Liver (tissue), 8 donors: ENCODE measurements at regions not wholly inside any gene's neighbourhood (a gene's known extent, or its start where the extent isn't known, plus 50 kb on each side); places are given as distances from the start of the nearest gene placed in this dataset.

Source experiments
- DNase-seq: peaks from one replicate; pipeline ENCODE4 v3.0.0-alpha.2; 2017; ENCODE audit warnings: low spot score
- H3K27ac ChIP-seq, 2 donors: one replicate each; pipeline ENCODE4 v1.7.0; 2013; ENCODE audit warnings: inconsistent platforms in 2 of 2, low read length in 2 of 2, control low read depth in 1 of 2, low read depth in 1 of 2, mild to moderate bottlenecking in 1 of 2
- H3K27me3 ChIP-seq, 4 donors: one replicate each; pipeline versions ENCODE4 v1.6.1 to v1.7.0; 2013; ENCODE audit warnings: low read length in 3 of 4, inconsistent platforms in 1 of 4, mild to moderate bottlenecking in 1 of 4, moderate library complexity in 1 of 4; ENCODE audit not compliant: control insufficient read depth in 4 of 4, insufficient read depth in 4 of 4
- H3K36me3 ChIP-seq, 4 donors: one replicate each; pipeline versions ENCODE4 v1.6.1 to v1.7.0; 2013; ENCODE audit warnings: low read length in 3 of 4, mild to moderate bottlenecking in 3 of 4, low read depth in 1 of 4, moderate library complexity in 1 of 4; ENCODE audit not compliant: control insufficient read depth in 4 of 4, insufficient read depth in 3 of 4
- H3K4me1 ChIP-seq, 4 donors: one replicate each; pipeline versions ENCODE4 v1.6.1 to v1.7.0; 2013; ENCODE audit warnings: low read length in 3 of 4, mild to moderate bottlenecking in 3 of 4, moderate library complexity in 1 of 4; ENCODE audit not compliant: control insufficient read depth in 4 of 4, insufficient read depth in 4 of 4
- H3K4me3 ChIP-seq, 3 donors: one replicate each; pipeline versions ENCODE4 v1.6.1 to v1.7.0; 2013; ENCODE audit warnings: low read length in 3 of 3, control low read depth in 1 of 3, low read depth in 1 of 3, mild to moderate bottlenecking in 1 of 3
- H3K9ac ChIP-seq, 2 donors: one replicate each; pipeline ENCODE4 v1.7.0; 2013; ENCODE audit warnings: low read length in 2 of 2, mild to moderate bottlenecking in 2 of 2, moderate library complexity in 2 of 2, control low read depth in 1 of 2, low read depth in 1 of 2
- H3K9me3 ChIP-seq, 4 donors: one replicate each; pipeline versions ENCODE4 v1.6.1 to v1.7.0; 2013; ENCODE audit warnings: low read length in 3 of 4; ENCODE audit not compliant: control insufficient read depth in 4 of 4
- ATF3 ChIP-seq: IDR thresholded peaks from 2 replicates; pipeline ENCODE4 v1.6.1; 2016; ENCODE audit warnings: antibody characterized with exemption
- CTCF ChIP-seq: fragments of 150-350 bp; IDR thresholded peaks from 2 replicates; pipeline ENCODE4 v1.5.1; 2017; ENCODE audit warnings: improper control_type of control experiment, low read depth, low read length; ENCODE audit not compliant: missing input control
- EGR1 ChIP-seq, 2 donors: IDR thresholded peaks; 2 replicates each; pipeline ENCODE4 v1.6.1; 2016 to 2018; ENCODE audit warnings: antibody characterized with exemption in 2 of 2, low read depth in 2 of 2
- FOXA2 ChIP-seq: IDR thresholded peaks from 2 replicates; pipeline ENCODE4 v1.6.1; 2016; ENCODE audit warnings: antibody characterized with exemption
- GABPA ChIP-seq, 2 donors: IDR thresholded peaks in 1 of 2; conservative IDR thresholded peaks in 1 of 2; 2 replicates each; pipeline ENCODE4 v1.6.1; 2016; ENCODE audit warnings: antibody characterized with exemption in 2 of 2, mild to moderate bottlenecking in 1 of 2, moderate library complexity in 1 of 2
- JUND ChIP-seq, 2 donors: IDR thresholded peaks; 2 replicates each; pipeline ENCODE4 v1.6.1; 2016; ENCODE audit warnings: antibody characterized with exemption in 2 of 2
- NR2F2 ChIP-seq: IDR thresholded peaks from 2 replicates; pipeline ENCODE4 v1.6.1; 2016; ENCODE audit warnings: antibody characterized with exemption
- RAD21 ChIP-seq, 2 donors: IDR thresholded peaks; 2 replicates each; pipeline ENCODE4 v1.6.1; 2016; ENCODE audit warnings: antibody characterized with exemption in 2 of 2, mild to moderate bottlenecking in 2 of 2
- RXRA ChIP-seq, 2 donors: IDR thresholded peaks; 2 replicates each; pipeline ENCODE4 v1.6.1; 2017 to 2018; ENCODE audit warnings: antibody characterized with exemption in 2 of 2, mild to moderate bottlenecking in 1 of 2
- SP1 ChIP-seq: IDR thresholded peaks from 2 replicates; pipeline ENCODE4 v1.6.1; 2018; ENCODE audit warnings: antibody characterized with exemption, mild to moderate bottlenecking
- YY1 ChIP-seq: IDR thresholded peaks from 2 replicates; pipeline ENCODE4 v1.6.1; 2016; ENCODE audit warnings: antibody characterized with exemption, mild to moderate bottlenecking
- WGBS: extraction: QIAGEN DNeasy Blood & Tissue Kit; methylation state at CpG from one replicate; pipeline ENCODE4 v1.1.7; 2013; 5-methylcytosine and 5-hydroxymethylcytosine counted together
- TF ChIP-seq, protein P1 (sequence below): IDR thresholded peaks from 2 replicates; pipeline ENCODE4 v1.6.1; 2016; ENCODE audit warnings: antibody characterized with exemption
- TF ChIP-seq, protein P2 (sequence below): IDR thresholded peaks from 2 replicates; pipeline ENCODE4 v1.6.1; 2016; ENCODE audit warnings: antibody characterized with exemption
- donor health status: healthy.
- donor health status: healthy.
- donor health status: healthy.
- donor health status: healthy.
- donor health status: healthy.

DNA sequence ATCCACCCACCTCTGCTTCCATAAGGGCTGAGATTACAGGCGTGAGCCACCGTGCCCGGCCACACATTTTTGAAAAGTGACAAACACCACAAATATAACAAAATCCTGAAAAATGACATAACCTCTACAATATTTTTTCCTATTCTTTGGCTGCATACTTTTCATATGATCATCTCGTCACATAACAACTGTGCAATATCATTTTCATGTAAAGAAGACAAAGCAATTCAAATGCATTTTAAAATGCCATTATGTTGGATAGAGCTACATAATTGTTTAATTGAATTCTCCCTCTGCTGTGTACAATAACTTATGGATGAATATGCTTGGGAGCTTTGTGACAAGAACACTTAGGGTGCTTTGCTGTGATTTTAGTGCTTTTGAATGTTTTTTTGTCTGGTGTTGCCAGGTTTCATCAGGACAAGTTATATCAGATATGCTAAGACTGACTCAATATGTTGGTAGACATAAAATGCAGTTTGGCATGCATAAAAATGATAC, 132.9 kb downstream of the CHIC2 start:
- no peaks in the 10 kb centered on the region for H3K9me3 ChIP-seq
- no peak for DNase-seq
- H3K27me3 ChIP-seq = no peaks in the 10 kb centered on the region
- no peak overlapping the region for H3K4me3 ChIP-seq
- H3K4me1 ChIP-seq = peaks cover 0 to 7% (median 6%) of the 10 kb centered on the region in 4 donors
- no peak overlapping the region for H3K27ac ChIP-seq
- TF ChIP-seq CTCF (no peak), RAD21 (IDR thresholded peaks at IDR 0.05) (no peak), SP1 (no peak), EGR1 (IDR thresholded peaks at IDR 0.05; ENCODE audit: low read depth in 2 of 2) (no peak), ATF3 (no peak), NR2F2 (no peak)
- 95% methylated on average over 4 of the region's 4 CpGs for WGBS
- no peak overlapping the region for H3K9ac ChIP-seq
- no peaks in the 10 kb centered on the region for H3K36me3 ChIP-seq

DNA sequence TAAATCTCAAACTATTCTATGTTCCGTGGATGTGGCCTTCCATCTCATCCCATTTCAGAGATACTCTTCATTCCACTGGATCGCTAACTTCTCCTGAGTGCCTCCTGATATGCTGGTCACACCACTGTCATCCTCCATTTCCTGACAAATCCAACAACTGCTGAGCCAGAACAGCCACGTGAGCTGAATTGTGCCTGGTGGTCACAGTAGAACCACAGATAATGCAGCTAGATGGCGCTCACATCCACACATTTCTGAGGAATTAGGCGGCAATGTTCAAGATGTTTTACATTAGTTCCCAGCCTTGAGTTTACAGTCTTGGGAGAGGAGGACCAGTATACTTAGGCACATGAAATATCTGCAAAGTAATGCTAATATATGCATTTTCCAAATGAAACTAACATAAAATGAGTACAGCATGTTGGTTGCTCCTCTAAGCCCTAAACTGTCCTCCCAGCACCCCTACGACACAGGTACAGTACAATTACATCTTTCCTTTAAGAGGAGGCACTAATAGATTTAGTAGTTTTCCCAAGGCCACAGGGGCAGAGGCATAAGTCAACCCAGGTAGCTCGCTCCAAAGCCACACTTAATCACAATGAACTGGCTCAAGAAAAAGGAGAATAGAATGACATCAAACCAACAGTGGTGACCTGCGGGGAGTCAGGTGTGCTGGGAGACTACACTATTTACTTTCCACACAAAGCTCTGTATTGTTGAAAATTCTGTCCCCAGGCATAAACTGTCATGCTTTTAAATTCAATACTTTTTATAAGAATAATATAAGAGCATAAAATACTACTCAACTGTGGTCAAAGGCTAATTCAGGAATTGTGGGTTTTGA, 134.2 kb downstream of the CHIC2 start:
- H3K27me3 ChIP-seq = no peaks in the 10 kb centered on the region
- H3K4me3 ChIP-seq = no peak overlapping the region
- TF ChIP-seq, protein P1, sequence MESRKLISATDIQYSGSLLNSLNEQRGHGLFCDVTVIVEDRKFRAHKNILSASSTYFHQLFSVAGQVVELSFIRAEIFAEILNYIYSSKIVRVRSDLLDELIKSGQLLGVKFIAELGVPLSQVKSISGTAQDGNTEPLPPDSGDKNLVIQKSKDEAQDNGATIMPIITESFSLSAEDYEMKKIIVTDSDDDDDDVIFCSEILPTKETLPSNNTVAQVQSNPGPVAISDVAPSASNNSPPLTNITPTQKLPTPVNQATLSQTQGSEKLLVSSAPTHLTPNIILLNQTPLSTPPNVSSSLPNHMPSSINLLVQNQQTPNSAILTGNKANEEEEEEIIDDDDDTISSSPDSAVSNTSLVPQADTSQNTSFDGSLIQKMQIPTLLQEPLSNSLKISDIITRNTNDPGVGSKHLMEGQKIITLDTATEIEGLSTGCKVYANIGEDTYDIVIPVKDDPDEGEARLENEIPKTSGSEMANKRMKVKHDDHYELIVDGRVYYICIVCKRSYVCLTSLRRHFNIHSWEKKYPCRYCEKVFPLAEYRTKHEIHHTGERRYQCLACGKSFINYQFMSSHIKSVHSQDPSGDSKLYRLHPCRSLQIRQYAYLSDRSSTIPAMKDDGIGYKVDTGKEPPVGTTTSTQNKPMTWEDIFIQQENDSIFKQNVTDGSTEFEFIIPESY = no peak
- TF ChIP-seq YY1 (peak; percentile 27), JUND (IDR thresholded peaks at IDR 0.05) (no peak), RAD21 (IDR thresholded peaks at IDR 0.05) (peak; percentile 97 to 98), FOXA2 (no peak), GABPA (IDR thresholded peaks at IDR 0.05 in 1 of 2, conservative IDR thresholded peaks at IDR 0.05 in 1 of 2) (no peak), CTCF (peak; percentile 82), ATF3 (no peak), NR2F2 (no peak), RXRA (IDR thresholded peaks at IDR 0.05) (peak in 1 of 2 donors; percentile 23)
- TF ChIP-seq, protein P2, sequence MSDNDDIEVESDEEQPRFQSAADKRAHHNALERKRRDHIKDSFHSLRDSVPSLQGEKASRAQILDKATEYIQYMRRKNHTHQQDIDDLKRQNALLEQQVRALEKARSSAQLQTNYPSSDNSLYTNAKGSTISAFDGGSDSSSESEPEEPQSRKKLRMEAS = no peak
- no peaks in the 10 kb centered on the region for H3K9me3 ChIP-seq
- 42% methylated on average over 8 of the region's 8 CpGs for WGBS
- H3K4me1 ChIP-seq = peaks cover 0 to 7% (median 6%) of the 10 kb centered on the region in 4 donors
- DNase-seq = peak; percentile 53
- no peaks in the 10 kb centered on the region for H3K36me3 ChIP-seq
- H3K27ac ChIP-seq = no peak overlapping the region
- H3K9ac ChIP-seq = no peak overlapping the region
